ENCODE measurements at regions not wholly inside any gene's neighbourhood (a gene's known extent, or its start where the extent isn't known, plus 50 kb on each side); places are given as distances from the start of the nearest gene placed in this dataset.

DNA sequence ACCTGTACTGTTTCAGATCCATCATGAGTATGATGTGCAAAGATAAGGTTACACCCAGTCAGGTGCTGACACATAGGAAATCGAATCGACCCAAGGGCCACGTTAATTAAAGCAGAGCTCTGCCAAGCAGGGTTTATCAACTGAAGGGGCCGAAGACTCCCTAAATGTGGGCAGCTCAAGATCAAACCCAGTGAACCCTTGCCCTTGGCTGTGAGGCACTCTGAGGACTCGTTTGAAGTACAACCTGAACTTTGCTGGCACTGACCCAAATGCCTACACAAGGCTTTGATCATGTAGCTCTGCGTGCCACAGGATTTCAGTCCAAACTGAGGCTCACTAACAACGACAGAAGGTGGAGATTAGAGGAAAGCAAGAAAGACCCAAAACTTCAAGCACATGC lies 352.1 kb downstream of the MTX2 start:
- H3K27ac ChIP-seq: no peak overlapping the region
- TF ChIP-seq EZH2 (IDR thresholded peaks at IDR 0.05) (no peak), FOXP2 (optimal IDR thresholded peaks at IDR 0.05; ENCODE audit: control extremely low read depth, extremely low read length, insufficient read depth) (no peak), POLR2AphosphoS5 (IDR thresholded peaks at IDR 0.05; ENCODE audit: borderline replicate concordance, low read depth, low read length) (no peak)
- H3K9ac ChIP-seq (ENCODE audit: insufficient read length): no peak overlapping the region
- no peak for DNase-seq (ENCODE audit: low read depth, low spot score)
- no peaks in the 10 kb centered on the region for H3K9me3 ChIP-seq (ENCODE audit: low read depth, low read length)
- no peaks in the 10 kb centered on the region for H3K36me3 ChIP-seq (ENCODE audit: insufficient read depth, low read length)
- H3K4me3 ChIP-seq: no peak overlapping the region

DNA sequence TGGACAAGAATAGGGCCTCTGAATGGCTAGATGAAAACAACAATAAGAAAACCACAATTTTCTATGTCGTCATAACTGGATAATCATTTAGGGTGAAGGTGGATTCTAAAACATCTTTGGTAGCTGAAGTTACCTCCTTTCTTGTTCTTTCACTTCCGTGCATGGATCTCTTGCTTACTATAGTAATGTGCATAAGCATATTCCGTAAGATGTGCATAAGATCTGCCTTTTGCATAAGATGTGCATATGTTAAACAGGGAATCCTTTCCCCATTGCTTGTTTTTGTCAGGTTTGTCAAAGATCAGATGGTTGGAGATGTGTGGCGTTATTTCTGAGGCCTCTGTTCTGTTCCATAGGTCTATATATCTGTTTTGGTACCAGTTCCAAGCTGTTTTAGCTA lies 353.6 kb downstream of the MTX2 start:
- TF ChIP-seq FOXP2 (optimal IDR thresholded peaks at IDR 0.05; ENCODE audit: control extremely low read depth, extremely low read length, insufficient read depth) (no peak), EZH2 (IDR thresholded peaks at IDR 0.05) (no peak), POLR2AphosphoS5 (IDR thresholded peaks at IDR 0.05; ENCODE audit: borderline replicate concordance, low read depth, low read length) (no peak)
- no peak overlapping the region for H3K9ac ChIP-seq (ENCODE audit: insufficient read length)
- no peak overlapping the region for H3K4me3 ChIP-seq
- H3K36me3 ChIP-seq (ENCODE audit: insufficient read depth, low read length): no peaks in the 10 kb centered on the region
- no peak overlapping the region for H3K27ac ChIP-seq
- no peak for DNase-seq (ENCODE audit: low read depth, low spot score)
- H3K9me3 ChIP-seq (ENCODE audit: low read depth, low read length): no peaks in the 10 kb centered on the region

DNA sequence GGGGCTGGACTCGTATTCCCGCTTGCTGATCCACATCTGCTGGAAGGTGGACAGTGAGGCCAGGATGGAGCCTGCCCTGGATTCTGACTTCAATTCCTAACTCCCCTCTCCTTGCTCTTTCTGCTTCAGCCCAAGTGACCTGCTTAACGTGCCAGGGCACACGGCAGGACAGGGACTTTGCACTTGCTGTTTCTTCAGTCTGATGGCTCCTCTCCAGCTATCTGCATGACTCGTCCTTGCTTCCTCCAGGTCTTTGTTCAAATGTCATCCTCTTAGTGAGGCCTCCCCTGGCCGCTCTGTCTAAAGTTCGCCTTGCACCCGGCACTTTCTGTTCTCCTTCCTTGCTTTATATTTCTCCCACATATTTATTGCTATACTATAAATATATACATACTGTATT lies 357.6 kb downstream of the MTX2 start:
- no peak for TF ChIP-seq POLR2AphosphoS5 (IDR thresholded peaks at IDR 0.05; ENCODE audit: borderline replicate concordance, low read depth, low read length)
- Histone ChIP-seq H3K27ac (no peak overlapping the region), H3K4me3 (no peak overlapping the region), H3K9me3 (ENCODE audit: low read depth, low read length) (no peaks in the 10 kb centered on the region), H3K9ac (ENCODE audit: insufficient read length) (no peak overlapping the region), H3K36me3 (ENCODE audit: insufficient read depth, low read length) (no peaks in the 10 kb centered on the region)
- DNase-seq (ENCODE audit: low read depth, low spot score): no peak

DNA sequence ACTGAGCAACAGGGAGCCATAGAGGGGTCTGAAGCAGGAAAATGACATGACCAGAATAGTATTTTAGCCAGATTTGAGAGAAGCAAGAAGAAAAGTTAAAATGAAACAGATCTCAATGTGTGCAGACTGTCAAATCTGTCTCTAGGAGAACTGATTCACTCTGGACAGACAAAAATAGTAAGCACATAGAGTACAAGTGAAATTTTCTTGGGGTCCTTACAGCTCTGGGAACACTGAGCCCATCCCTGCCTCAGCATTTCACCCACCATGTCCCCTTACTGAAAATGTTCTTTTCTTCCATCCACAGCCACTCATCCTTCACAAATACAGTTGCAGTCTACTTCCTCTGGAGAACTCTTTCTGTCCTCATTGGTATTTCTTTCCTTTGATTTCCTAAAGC lies 359.2 kb downstream of the MTX2 start:
- Histone ChIP-seq H3K9ac (ENCODE audit: insufficient read length) (no peak overlapping the region), H3K36me3 (ENCODE audit: insufficient read depth, low read length) (no peaks in the 10 kb centered on the region), H3K27ac (no peak overlapping the region), H3K4me3 (no peak overlapping the region), H3K9me3 (ENCODE audit: low read depth, low read length) (no peaks in the 10 kb centered on the region)
- TF ChIP-seq POLR2AphosphoS5 (IDR thresholded peaks at IDR 0.05; ENCODE audit: borderline replicate concordance, low read depth, low read length) (no peak), FOXP2 (optimal IDR thresholded peaks at IDR 0.05; ENCODE audit: control extremely low read depth, extremely low read length, insufficient read depth) (no peak), EZH2 (IDR thresholded peaks at IDR 0.05) (no peak)
- DNase-seq (ENCODE audit: low read depth, low spot score): no peak

DNA sequence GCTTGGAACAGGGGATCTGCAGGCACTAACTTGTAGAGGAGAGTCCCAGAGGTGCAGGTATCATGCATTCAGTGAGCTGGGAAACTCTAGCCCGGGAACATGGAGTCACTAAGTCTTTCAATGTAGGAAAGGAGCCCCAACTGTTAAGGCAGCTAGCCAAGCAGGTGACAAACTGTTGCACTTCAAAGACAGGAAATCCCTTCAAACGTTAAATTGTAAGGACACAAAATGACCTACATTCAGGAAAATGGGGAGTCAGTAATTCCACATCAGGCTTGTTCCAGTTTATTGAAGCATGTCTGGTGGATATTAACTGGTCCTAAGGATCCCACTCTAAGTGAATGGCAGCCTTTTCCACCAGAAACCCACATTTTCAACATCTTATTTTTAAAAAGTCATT lies 364.5 kb downstream of the MTX2 start:
- Histone ChIP-seq H3K9ac (ENCODE audit: insufficient read length) (no peak overlapping the region), H3K9me3 (ENCODE audit: low read depth, low read length) (no peaks in the 10 kb centered on the region), H3K27ac (no peak overlapping the region), H3K36me3 (ENCODE audit: insufficient read depth, low read length) (no peaks in the 10 kb centered on the region), H3K4me3 (no peak overlapping the region)
- TF ChIP-seq EZH2 (IDR thresholded peaks at IDR 0.05) (no peak), FOXP2 (optimal IDR thresholded peaks at IDR 0.05; ENCODE audit: control extremely low read depth, extremely low read length, insufficient read depth) (no peak), POLR2AphosphoS5 (IDR thresholded peaks at IDR 0.05; ENCODE audit: borderline replicate concordance, low read depth, low read length) (no peak)
- DNase-seq (ENCODE audit: low read depth, low spot score): no peak

DNA sequence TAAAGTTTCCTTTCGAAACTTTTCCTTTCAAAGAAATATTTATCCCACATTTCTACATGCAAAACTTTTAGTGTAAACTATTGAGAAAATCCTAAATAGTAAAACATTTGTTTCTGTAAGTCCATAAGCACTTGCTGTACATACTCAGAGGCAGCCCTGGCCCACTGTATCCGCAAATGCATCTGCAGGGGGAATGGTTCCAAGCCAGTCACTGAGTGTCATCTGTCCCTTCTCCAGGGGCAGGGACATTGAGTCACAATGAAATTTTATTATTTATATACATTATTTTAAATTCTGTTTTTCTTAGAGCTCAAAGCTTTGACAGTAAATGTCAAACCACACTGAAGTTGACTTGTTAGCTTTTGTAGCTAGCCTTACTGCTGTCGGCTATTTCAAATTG lies 367.2 kb downstream of the MTX2 start:
- Histone ChIP-seq H3K27ac (no peak overlapping the region), H3K4me3 (no peak overlapping the region), H3K36me3 (ENCODE audit: insufficient read depth, low read length) (no peaks in the 10 kb centered on the region), H3K9ac (ENCODE audit: insufficient read length) (no peak overlapping the region), H3K9me3 (ENCODE audit: low read depth, low read length) (no peaks in the 10 kb centered on the region)
- DNase-seq (ENCODE audit: low read depth, low spot score): no peak
- no peak for TF ChIP-seq EZH2 (IDR thresholded peaks at IDR 0.05)
- TF ChIP-seq FOXP2 (optimal IDR thresholded peaks at IDR 0.05; ENCODE audit: control extremely low read depth, extremely low read length, insufficient read depth): no peak
- TF ChIP-seq POLR2AphosphoS5 (IDR thresholded peaks at IDR 0.05; ENCODE audit: borderline replicate concordance, low read depth, low read length): no peak

DNA sequence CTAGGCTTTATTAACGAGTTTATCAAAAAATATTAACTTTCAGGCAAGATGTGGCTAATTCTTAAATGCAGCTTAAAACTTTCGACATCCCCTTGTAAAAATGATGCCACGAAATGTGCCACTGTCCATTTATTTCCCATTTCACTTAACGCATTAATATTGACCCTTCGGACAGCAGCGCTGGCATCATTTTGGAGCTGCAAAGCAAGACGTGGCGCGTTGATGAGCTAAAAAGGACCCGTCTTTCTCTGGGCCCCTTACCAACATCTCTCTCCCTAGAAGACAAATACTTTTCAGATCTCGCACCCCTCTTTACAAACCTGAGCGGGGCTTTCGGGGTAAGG lies 367.9 kb downstream of the MTX2 start:
- Histone ChIP-seq H3K4me3 (peak overlapping the region; percentile 86), H3K9ac (ENCODE audit: insufficient read length) (no peak overlapping the region)
- no peak for DNase-seq (ENCODE audit: low read depth, low spot score)

DNA sequence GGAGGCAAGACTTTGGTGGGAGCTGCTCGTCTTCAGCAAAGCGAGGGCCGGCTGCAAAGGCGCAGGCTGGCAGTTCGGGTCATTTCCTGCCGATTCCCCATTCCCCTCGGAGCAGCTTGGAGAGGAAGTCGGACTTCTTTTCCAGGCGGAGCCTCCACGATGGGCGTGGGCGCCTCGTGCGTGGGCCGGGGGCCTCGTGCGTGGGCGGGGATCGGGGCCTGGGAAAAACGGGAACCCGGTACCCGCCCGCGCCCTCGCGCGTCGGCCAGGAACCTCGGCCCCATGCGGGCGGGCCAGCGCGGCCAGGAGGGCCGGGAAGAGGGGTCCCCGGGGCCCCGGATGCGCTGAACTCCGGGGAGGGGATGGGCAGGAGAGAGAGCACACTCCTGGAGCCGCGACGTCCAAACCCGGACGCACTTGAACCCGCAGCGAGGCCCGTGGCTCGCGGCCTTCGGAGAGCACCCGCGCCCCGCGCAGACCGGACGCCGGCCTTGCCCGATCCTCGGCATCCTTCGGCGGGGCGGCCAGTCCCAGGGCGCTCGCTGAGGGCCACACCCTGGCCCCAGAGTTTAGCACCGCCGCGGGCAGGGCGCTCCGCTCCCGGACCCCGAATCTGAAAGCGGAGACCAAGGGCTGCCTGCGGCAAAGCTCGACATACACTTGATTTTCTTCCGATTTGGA lies 368.4 kb downstream of the MTX2 start:
- H3K27ac ChIP-seq: no peak overlapping the region
- TF ChIP-seq POLR2AphosphoS5 (IDR thresholded peaks at IDR 0.05; ENCODE audit: borderline replicate concordance, low read depth, low read length): no peak
- TF ChIP-seq EZH2 (IDR thresholded peaks at IDR 0.05): no peak
- no peaks in the 10 kb centered on the region for H3K9me3 ChIP-seq (ENCODE audit: low read depth, low read length)
- H3K4me3 ChIP-seq: peak overlapping the region; percentile 86
- H3K36me3 ChIP-seq (ENCODE audit: insufficient read depth, low read length): no peaks in the 10 kb centered on the region
- no peak for DNase-seq (ENCODE audit: low read depth, low spot score)
- H3K9ac ChIP-seq (ENCODE audit: insufficient read length): peak overlapping the region; percentile 80

More for the DNA sequence above, 367.9 kb downstream of the MTX2 start:
- no peak for TF ChIP-seq EZH2 (IDR thresholded peaks at IDR 0.05)
- TF ChIP-seq FOXP2 (optimal IDR thresholded peaks at IDR 0.05; ENCODE audit: control extremely low read depth, extremely low read length, insufficient read depth): no peak
- no peak for TF ChIP-seq POLR2AphosphoS5 (IDR thresholded peaks at IDR 0.05; ENCODE audit: borderline replicate concordance, low read depth, low read length)
- Histone ChIP-seq H3K9me3 (ENCODE audit: low read depth, low read length) (no peaks in the 10 kb centered on the region), H3K27ac (no peak overlapping the region), H3K36me3 (ENCODE audit: insufficient read depth, low read length) (no peaks in the 10 kb centered on the region)
